H9 (cell line): ENCODE measurements at regions not wholly inside any gene's neighbourhood (a gene's known extent, or its start where the extent isn't known, plus 50 kb on each side); places are given as distances from the start of the nearest gene placed in this dataset.

Experiments used
- DNase-seq: peaks from one replicate; pipeline ENCODE4 v3.0.0-alpha.2; 2017
- H2AFZ ChIP-seq: one replicate; pipeline ENCODE4 v1.6.1; 2013; ENCODE audit warnings: mild to moderate bottlenecking, low read length, control low read depth, moderate library complexity
- H2AK5ac ChIP-seq: 2 replicates; pipeline ENCODE4 v1.6.1; 2013; ENCODE audit warnings: low read length, control low read depth, mixed read lengths; ENCODE audit not compliant: insufficient read length
- H2BK120ac ChIP-seq: one replicate; pipeline ENCODE4 v1.6.1; 2013; ENCODE audit warnings: low read depth, mild to moderate bottlenecking, low read length, control low read depth, inconsistent platforms; ENCODE audit not compliant: poor library complexity, severe bottlenecking
- H2BK12ac ChIP-seq: 2 replicates; pipeline ENCODE4 v1.6.1; 2013; ENCODE audit warnings: low read length, control low read depth, mixed read lengths, low read depth; ENCODE audit not compliant: insufficient read length
- H2BK15ac ChIP-seq: 2 replicates; pipeline ENCODE4 v1.6.1; 2013; ENCODE audit warnings: low read depth, low read length, control low read depth
- H2BK20ac ChIP-seq: one replicate; pipeline ENCODE4 v1.6.1; 2013; ENCODE audit warnings: low read depth, mild to moderate bottlenecking, low read length, control low read depth, inconsistent platforms; ENCODE audit not compliant: poor library complexity, severe bottlenecking
- H2BK5ac ChIP-seq: 2 replicates; pipeline ENCODE4 v1.6.1; 2013; ENCODE audit warnings: low read length, control low read depth, mixed read lengths; ENCODE audit not compliant: insufficient read length
- H3K14ac ChIP-seq: 2 replicates; pipeline ENCODE4 v1.6.1; 2013; ENCODE audit warnings: low read length, control low read depth; ENCODE audit not compliant: insufficient read depth
- H3K18ac ChIP-seq: 2 replicates; pipeline ENCODE4 v1.6.1; 2013; ENCODE audit warnings: low read depth, mild to moderate bottlenecking, mixed read lengths, low read length, control low read depth; ENCODE audit not compliant: insufficient read length
- H3K23ac ChIP-seq: 2 replicates; pipeline ENCODE4 v1.6.1; 2013; ENCODE audit warnings: low read length, control low read depth, mixed read lengths, low read depth; ENCODE audit not compliant: insufficient read length
- H3K23me2 ChIP-seq: 2 replicates; pipeline ENCODE4 v1.6.1; 2013; ENCODE audit warnings: low read depth, mild to moderate bottlenecking, mixed read lengths, low read length, control low read depth; ENCODE audit not compliant: insufficient read length, poor library complexity, severe bottlenecking
- H3K27ac ChIP-seq: 2 replicates; pipeline ENCODE4 v1.5.1; 2013; ENCODE audit warnings: low read length, control low read depth, mixed read lengths, low read depth; ENCODE audit not compliant: insufficient read length
- H3K27me3 ChIP-seq: 2 replicates; pipeline ENCODE4 v1.6.1; 2013; ENCODE audit warnings: low read length, control low read depth, inconsistent platforms; ENCODE audit not compliant: insufficient read depth
- H3K4ac ChIP-seq: 2 replicates; pipeline ENCODE4 v1.6.1; 2013; ENCODE audit warnings: low read depth, mild to moderate bottlenecking, control low read depth, inconsistent platforms, low read length, moderate library complexity
- H3K4me1 ChIP-seq: 2 replicates; pipeline ENCODE4 v1.6.1; 2013; ENCODE audit warnings: low read length, control low read depth, inconsistent platforms; ENCODE audit not compliant: insufficient read depth
- H3K4me2 ChIP-seq: 2 replicates; pipeline ENCODE4 v1.6.1; 2013; ENCODE audit warnings: low read length, control low read depth, mixed read lengths; ENCODE audit not compliant: insufficient read length, insufficient read depth
- H3K56ac ChIP-seq: 2 replicates; pipeline ENCODE4 v1.6.1; 2013; ENCODE audit warnings: low read depth, mild to moderate bottlenecking, mixed read lengths, low read length, control low read depth; ENCODE audit not compliant: insufficient read length
- H3K79me1 ChIP-seq: 2 replicates; pipeline ENCODE4 v1.6.1; 2013; ENCODE audit warnings: low read depth, mild to moderate bottlenecking, moderate library complexity, low read length, control low read depth, inconsistent platforms; ENCODE audit not compliant: insufficient read depth, poor library complexity, severe bottlenecking
- H3K79me2 ChIP-seq: 2 replicates; pipeline ENCODE4 v1.6.1; 2013; ENCODE audit warnings: low read length, control low read depth, inconsistent platforms; ENCODE audit not compliant: insufficient read depth
- H3K9ac ChIP-seq: 2 replicates; pipeline ENCODE4 v1.6.1; 2013; ENCODE audit warnings: low read length, control low read depth, mixed read lengths; ENCODE audit not compliant: insufficient read length; ENCODE audit errors: extremely low read depth
- H3K9me3 ChIP-seq: one replicate; pipeline ENCODE4 v1.6.1; 2013; ENCODE audit warnings: low read depth, low read length, inconsistent platforms; ENCODE audit not compliant: control insufficient read depth
- H3T11ph ChIP-seq: one replicate; pipeline ENCODE4 v1.6.1; 2013; ENCODE audit warnings: mild to moderate bottlenecking, low read length, control low read depth, inconsistent platforms
- H4K20me1 ChIP-seq: one replicate; pipeline ENCODE4 v1.6.1; 2013; ENCODE audit not compliant: control insufficient read depth, insufficient read length, insufficient read depth
- H4K5ac ChIP-seq: 2 replicates; pipeline ENCODE4 v1.6.1; 2013; ENCODE audit warnings: low read depth, mild to moderate bottlenecking, mixed read lengths, low read length, control low read depth; ENCODE audit not compliant: insufficient read length
- H4K8ac ChIP-seq: replicated peaks from 2 replicates; pipeline ENCODE4 v1.6.1; 2013; ENCODE audit warnings: low read length, control low read depth, mixed read lengths, low read depth; ENCODE audit not compliant: insufficient read length
- H4K91ac ChIP-seq: 2 replicates; pipeline ENCODE4 v1.6.1; 2013; ENCODE audit warnings: low read depth, mild to moderate bottlenecking, moderate library complexity, mixed read lengths, low read length, control low read depth; ENCODE audit not compliant: insufficient read length
- H3K27ac Mint-ChIP-seq, 3 experiments: 2 replicates in 2 of 3; 3 replicates in 1 of 3; pipeline ENCODE4 v1.8.0; 2020 to 2021; ENCODE audit warnings: mixed read lengths in 3 of 3, mild to moderate bottlenecking in 1 of 3, moderate library complexity in 1 of 3
- H3K27me3 Mint-ChIP-seq: 2 replicates; pipeline ENCODE4 v1.8.0; 2021; ENCODE audit warnings: low read depth, mild to moderate bottlenecking, moderate library complexity, mixed read lengths
- H3K36me3 Mint-ChIP-seq, 3 experiments: 2 replicates in 2 of 3; 3 replicates in 1 of 3; pipeline ENCODE4 v1.8.0; 2020 to 2021; ENCODE audit warnings: low read depth in 3 of 3, mixed read lengths in 3 of 3; ENCODE audit not compliant: insufficient read depth in 1 of 3
- H3K4me1 Mint-ChIP-seq, 2 experiments: 2 replicates each; pipeline ENCODE4 v1.8.0; 2020; ENCODE audit warnings: mixed read lengths in 2 of 2
- H3K4me3 Mint-ChIP-seq, 2 experiments: 2 replicates in 1 of 2; 3 replicates in 1 of 2; pipeline ENCODE4 v1.8.0; 2020 to 2021; ENCODE audit warnings: mild to moderate bottlenecking in 2 of 2, mixed read lengths in 2 of 2, moderate library complexity in 1 of 2
- H3K9me3 Mint-ChIP-seq, 2 experiments: 2 replicates in 1 of 2; 3 replicates in 1 of 2; pipeline ENCODE4 v1.8.0; 2020; ENCODE audit warnings: mild to moderate bottlenecking in 2 of 2, mixed read lengths in 2 of 2, moderate library complexity in 1 of 2
- WGBS: extraction: QIAGEN DNeasy Blood & Tissue Kit; methylation state at CpG from one replicate; pipeline ENCODE4 v1.1.7; 2013; ENCODE audit warnings: missing lambda C conversion rate, low lambda C conversion rate, mixed read lengths; ENCODE audit not compliant: insufficient read length; ENCODE audit errors: extremely low coverage; 5-methylcytosine and 5-hydroxymethylcytosine counted together
- TF ChIP-seq, protein P1 (sequence below): fragments of 200-600 bp; sonication (generic); conservative IDR thresholded peaks from 3 replicates; pipeline ENCODE4 v1.8.0; 2021; ENCODE audit warnings: antibody characterized with exemption, mild to moderate bottlenecking

DNA sequence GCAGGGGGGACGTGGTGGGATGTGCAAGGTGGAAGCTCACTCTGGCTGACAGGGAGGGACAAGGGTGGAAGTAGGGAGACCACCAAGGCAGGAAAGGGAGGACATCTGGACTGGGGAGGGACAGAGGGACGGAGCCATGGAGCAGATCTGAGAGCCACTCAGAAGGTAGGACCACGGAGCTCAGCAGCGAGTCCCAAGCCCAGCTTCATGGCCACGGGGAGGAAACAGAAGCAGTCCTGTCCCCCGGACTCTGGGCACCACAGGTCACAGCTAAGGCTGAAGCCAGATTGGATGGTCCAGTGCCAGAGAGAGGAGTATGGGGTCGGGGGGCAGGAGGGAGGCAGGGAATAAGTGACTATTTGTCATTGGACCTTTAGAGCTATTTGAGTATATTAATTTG is 220.1 kb downstream of the TBC1D2B start:
- Histone ChIP-seq H3K18ac (no peak overlapping the region), H3K4ac (no peak overlapping the region), H3K9me3 (no peaks in the 10 kb centered on the region), H3K79me1 (no peaks in the 10 kb centered on the region), H2BK12ac (no peak overlapping the region), H3K9ac (no peak overlapping the region), H2AK5ac (no peak overlapping the region), H3K27me3 (no peaks in the 10 kb centered on the region), H2BK5ac (no peak overlapping the region), H4K5ac (no peak overlapping the region), H4K91ac (no peak overlapping the region), H4K8ac (no peak overlapping the region), H3K4me2 (no peak overlapping the region), H3K56ac (no peak overlapping the region), H3K23me2 (no peaks in the 10 kb centered on the region), H3T11ph (no peak overlapping the region), H3K79me2 (no peaks in the 10 kb centered on the region), H2BK120ac (no peak overlapping the region), H2BK20ac (no peak overlapping the region), H3K14ac (no peak overlapping the region; the same call in 1 of the 2 replicates), H2BK15ac (no peak overlapping the region), H2AFZ (no peak overlapping the region), H3K27ac (no peak overlapping the region), H3K4me1 (no peaks in the 10 kb centered on the region), H4K20me1 (no peaks in the 10 kb centered on the region), H3K23ac (no peak overlapping the region)
- Mint-ChIP-seq H3K4me1 (peaks cover 16 to 31% of the 10 kb centered on the region in 2 experiments), H3K36me3 (no peaks in the 10 kb centered on the region), H3K27me3 (peaks cover 6% of the 10 kb centered on the region), H3K4me3 (no peak overlapping the region; a peak in 1 of 5 replicates), H3K9me3 (no peaks in the 10 kb centered on the region; a peak in 2 of 5 replicates), H3K27ac (peak overlapping the region in 1 of 3 experiments; percentile 41; a peak in 1 of 7 replicates)
- WGBS, result no CpG with 5 or more reads among the region's 7 CpGs
- peak; percentile 17 for DNase-seq
- TF ChIP-seq, protein P1, sequence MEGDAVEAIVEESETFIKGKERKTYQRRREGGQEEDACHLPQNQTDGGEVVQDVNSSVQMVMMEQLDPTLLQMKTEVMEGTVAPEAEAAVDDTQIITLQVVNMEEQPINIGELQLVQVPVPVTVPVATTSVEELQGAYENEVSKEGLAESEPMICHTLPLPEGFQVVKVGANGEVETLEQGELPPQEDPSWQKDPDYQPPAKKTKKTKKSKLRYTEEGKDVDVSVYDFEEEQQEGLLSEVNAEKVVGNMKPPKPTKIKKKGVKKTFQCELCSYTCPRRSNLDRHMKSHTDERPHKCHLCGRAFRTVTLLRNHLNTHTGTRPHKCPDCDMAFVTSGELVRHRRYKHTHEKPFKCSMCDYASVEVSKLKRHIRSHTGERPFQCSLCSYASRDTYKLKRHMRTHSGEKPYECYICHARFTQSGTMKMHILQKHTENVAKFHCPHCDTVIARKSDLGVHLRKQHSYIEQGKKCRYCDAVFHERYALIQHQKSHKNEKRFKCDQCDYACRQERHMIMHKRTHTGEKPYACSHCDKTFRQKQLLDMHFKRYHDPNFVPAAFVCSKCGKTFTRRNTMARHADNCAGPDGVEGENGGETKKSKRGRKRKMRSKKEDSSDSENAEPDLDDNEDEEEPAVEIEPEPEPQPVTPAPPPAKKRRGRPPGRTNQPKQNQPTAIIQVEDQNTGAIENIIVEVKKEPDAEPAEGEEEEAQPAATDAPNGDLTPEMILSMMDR, result no peak
